GM21367 (cell line): ENCODE measurements at regions not wholly inside any gene's neighbourhood (a gene's known extent, or its start where the extent isn't known, plus 50 kb on each side); places are given as distances from the start of the nearest gene placed in this dataset.

Experiments used
- ATAC-seq: cut with Tn5 transposase; IDR thresholded peaks from one replicate; pipeline ENCODE4 v1.9.1; 2021; ENCODE audit not compliant: unreplicated experiment

DNA sequence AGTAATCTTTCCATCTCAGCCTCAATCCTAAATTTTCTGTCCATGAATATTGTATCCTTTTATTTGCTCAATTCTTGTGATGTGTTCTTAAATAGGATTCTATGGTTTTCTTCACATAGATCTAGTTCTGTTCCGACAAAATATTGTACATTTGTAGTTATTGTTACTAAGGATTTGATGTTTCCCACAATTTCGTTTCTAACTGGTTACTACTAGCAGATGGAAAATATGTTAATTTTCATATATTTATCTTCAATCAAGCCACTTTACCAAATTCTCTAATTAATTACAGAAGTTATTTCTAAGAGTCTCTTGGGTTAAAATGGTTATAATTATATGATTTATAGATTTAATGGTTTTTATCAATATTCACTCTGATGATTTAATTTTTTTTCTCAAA lies 60.3 kb downstream of the SEC61B start:
- no peak for ATAC-seq

DNA sequence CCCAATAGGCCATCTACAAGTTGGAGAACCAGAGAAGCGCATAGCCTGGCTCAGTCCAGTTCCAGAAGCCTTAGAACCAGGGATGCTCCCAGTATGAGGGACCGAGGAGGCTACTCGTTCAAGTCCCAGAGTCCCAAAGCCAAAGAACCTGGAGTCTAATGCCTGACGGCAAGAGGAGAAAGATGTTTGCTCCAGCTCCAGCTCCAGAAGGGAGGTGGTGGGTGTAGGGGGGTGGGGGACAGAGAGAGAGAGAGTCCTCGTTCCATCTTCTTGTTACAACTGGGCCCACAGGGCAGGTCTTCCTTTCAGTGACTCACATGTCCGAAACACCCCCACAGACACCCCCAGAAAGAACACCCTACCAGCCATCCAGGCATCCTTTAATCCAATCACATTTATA lies 63.9 kb downstream of the SEC61B start:
- no peak for ATAC-seq

GRCh38 chr9:99286536-99286935 lies 64.5 kb downstream of the SEC61B start:
- no peak for ATAC-seq

DNA sequence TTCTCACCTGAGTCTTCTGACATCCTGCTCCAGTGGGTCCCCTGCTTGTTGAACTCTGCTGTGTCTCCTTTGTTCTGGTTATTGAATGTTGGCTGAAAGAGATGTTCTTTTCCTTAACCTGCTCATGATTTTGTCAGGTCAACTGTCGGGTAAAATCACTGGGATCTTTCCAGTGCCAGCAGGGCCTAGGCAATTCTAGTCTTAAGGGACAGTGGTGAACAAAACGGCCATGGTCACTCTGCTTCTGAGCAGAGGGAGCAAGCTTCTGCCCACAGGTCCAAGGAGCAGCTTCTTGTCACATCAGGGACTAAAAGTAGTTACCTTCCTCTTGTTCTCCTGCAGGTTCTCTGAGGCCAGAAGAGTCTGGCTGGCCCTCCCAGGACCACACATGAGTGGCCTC lies 65.6 kb downstream of the SEC61B start:
- ATAC-seq = no peak

- ATAC-seq = no peak
Observed at GRCh38 chr9:99288830-99289229, 66.7 kb downstream of the SEC61B start.

DNA sequence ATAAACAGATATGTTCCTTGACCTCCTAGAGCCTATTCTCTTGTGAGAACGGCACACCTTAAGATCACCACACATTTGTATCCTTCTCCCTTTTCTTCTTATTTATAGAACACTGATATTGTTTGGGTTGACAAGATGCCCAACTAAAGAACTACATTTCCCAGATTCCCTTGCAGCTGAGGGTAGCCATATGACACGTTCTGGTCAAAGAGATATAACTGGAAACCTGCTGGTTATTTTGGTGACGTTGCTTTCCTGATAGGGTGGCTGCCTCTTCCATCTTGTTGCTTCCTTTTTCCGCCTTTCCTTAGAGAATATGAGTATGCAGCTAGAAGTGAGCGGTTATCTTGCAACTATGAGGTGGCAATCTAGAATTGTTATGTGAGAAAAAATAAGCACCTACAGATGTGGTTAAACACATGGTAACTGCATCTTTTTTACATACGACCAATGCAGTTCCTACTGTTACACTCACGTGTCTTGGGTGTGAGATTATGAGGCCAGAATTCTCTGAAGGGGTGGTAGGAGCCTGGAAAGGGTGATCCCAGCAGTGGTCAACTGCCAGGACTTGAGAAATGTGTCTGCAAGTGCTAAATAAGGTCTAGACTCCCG lies 72.9 kb downstream of the SEC61B start:
- ATAC-seq = no peak

- ATAC-seq = no peak
Observed at GRCh38 chr9:99296291-99296951, 74.3 kb downstream of the SEC61B start.

GRCh38 chr9:99298614-99299013 lies 76.5 kb downstream of the SEC61B start:
- ATAC-seq = no peak

DNA sequence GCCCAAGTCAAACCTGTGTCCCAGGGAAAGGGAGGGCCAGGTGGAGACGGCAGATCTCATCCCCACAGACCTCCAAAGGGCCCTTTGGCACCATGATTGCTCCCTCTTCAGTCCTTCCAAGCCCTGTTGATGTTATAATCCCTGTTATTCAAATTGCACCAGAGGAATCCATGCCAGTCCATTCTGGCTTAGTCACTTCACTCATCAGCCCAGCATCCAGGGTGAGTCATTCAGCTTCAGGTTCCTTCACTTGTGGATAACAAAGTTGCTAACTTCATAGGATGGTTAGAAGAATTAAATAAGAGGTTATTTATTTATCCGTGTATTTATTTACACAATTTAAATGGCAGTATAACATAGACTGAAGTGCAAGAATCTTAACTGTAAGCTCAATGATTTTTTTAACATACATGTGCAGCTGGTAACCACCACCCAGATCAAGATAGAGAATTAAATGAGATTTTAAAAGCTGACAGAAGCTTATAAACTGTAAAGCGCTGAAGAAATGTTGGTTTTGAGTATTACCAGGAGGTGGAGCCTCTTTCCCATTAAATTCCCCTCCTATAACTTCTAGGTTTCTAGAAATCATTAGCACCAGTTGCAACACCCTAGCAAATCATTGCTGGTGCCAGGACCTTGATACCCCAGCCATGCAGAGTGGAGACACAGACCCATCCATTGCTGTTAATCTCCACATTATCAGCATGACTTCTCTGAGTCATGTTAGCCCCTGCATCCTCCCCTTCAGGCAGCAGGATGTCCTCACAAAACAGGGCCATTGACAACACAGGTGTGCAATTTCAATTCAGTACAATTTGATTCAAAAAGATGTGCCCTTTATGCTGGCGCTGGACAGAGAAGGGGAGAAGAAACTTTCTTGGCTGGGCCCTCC lies 77.4 kb downstream of the SEC61B start:
- ATAC-seq = no peak

DNA sequence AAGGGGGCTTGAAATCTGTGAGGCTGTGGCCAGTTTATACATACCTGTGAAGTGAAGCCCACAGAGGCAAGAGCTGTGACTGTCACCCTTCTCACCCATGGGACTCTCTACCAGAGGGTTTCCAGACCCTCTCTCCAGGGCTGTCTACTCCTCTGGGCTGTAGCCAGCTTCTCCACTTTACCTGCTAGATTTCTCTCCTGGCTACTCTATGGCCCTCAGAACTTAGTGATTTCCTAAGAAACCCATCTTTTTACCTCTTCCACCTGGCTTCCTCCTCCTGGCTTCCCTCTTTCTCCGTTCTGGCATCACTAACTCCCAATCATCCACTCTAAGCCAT lies 78.0 kb downstream of the SEC61B start:
- ATAC-seq = no peak

- no peak for ATAC-seq
Observed at GRCh38 chr9:99300603-99301002, 78.5 kb downstream of the SEC61B start.

DNA sequence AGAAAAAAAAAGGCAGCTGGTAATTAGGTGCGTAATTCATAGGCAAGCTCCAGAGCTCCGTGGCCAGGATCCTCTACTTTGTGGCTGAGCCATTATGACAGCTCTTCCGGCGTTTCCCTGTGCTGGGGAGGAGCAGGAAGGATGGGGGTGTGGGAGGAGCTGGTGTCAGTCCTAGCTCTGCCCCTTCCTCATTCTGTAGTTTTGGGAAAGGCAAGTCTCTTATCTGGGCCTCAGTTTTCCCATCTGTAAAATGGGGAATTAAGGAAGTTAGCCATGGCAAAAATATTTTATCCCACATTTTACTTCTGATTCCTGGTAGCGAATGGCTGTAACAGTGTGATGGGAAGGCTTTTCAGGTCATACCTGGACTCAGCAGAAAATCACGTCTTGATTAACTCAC lies 81.1 kb downstream of the SEC61B start:
- no peak for ATAC-seq

DNA sequence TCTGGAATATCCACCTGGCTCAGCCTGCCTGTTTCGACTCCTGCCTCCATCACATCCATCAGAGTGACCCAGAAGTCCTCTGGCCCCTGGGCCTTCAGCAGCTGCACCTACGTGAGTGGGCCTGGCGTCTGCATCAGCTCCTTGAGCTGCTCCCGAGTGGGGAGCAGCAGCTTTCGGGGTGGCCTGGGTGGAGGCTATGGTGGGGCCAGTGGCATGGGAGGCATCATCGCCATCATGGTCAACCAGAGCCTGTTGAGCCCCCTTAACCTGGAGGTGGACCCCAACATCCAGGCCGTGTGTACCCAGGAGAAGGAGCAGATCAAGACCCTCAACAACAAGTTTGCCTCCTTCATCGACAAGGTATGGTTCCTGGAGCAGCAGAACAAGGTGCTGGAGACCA lies 83.0 kb downstream of the SEC61B start:
- ATAC-seq = no peak

- no peak for ATAC-seq
Observed at GRCh38 chr9:99305820-99306811, 84.0 kb downstream of the SEC61B start.

DNA sequence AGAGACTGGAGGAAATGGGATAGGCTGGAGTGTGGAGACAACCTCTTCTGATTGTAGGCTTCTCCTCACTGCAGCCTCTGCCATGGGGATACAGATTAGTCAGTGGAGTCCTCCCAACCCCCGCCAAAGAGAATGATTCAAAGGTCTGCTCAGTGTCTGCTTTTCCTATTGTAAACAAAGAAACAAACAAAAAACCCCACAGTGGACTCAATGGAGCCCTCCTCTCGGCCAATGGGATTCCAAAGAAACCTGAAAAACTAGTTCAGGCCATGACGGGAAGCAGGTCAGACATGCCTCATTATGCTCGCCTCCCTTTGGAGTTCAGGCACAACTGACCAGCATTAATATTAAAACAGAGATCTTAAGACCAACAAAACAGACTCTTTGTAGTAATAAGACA lies 85.8 kb downstream of the SEC61B start:
- no peak for ATAC-seq

DNA sequence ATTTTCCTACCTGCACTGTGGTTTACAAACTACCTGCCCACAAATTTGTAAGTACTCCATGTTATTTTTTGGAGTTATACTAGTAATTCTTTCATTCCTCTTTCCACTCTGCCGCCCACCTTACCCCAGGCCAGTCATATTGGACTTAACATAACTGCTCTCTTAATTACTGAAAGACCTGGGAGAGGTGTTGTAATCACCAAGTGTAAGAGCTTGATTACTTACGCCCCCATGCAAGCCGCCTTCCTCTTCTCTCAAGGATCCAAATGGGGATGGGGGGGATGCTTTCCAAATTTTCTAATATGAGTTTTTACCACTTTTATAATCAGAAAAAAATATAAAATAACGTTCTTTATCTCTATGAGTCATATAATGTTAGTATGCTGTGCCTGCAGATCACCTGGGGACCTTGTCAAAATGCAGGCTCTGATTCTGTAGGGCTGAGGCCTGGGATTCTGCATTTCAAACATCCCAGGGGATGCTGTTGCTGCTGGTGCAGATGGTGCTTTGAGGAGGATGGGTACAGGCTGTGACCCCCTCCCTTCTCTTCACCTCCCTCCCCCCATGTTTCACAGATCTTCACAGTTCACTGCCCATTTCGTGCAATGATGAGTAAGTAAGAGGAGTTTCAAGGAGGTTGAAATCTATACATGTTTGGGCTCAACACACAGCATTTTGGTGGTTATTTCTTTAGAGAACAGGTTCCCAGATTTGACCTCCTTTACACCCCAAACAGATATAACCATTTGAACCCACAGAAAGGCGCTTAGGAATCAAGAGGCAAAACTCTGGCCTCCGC lies 87.3 kb downstream of the SEC61B start:
- ATAC-seq = no peak

GRCh38 chr9:99312736-99313135 lies 90.7 kb downstream of the SEC61B start:
- no peak for ATAC-seq

DNA sequence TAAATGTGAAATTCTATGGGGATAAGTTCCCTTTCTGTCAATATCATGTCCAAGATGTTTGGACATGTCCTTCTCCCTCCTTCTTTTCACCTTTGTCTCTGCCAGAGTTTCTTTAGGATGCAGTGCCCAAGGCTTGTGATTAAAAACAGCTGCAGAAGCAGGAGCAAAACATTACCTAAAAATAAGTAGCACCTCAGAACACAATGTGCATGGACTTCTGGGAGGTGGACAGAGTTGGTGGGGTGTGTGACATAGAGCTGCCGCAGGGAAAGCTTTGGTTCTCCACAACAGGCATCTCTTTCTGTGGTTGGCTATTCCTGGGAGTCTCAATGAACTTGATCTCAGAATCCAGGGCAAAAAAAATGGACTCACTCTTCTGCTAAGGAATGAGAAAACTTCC lies 97.0 kb downstream of the SEC61B start:
- no peak for ATAC-seq

- no peak for ATAC-seq
Observed at GRCh38 chr9:99322299-99322698, 100.2 kb downstream of the SEC61B start.
